ENCODE measurements at regions not wholly inside any gene's neighbourhood (a gene's known extent, or its start where the extent isn't known, plus 50 kb on each side); places are given as distances from the start of the nearest gene placed in this dataset.

DNA sequence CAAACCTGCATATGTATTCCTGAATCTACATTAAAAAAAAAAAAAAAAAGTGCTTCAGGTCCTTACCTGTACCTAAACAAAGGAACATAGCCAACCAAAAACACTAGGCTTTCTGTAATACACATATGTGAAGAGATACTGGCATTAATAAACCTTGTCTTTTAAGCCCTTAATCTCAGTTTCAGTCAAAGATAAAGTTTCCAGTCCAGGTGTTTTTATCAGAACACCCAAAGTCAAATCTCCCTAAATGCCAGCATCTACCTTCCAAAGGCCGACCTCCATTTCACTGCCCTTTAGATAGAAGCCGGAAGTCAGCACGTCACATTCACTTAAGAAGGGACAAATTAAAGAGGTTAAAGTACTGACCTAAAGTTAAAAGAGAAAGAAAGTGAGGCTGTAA is 79.8 kb upstream of the NEBL start:
- no peak for DNase-seq
- Mint-ChIP-seq H3K27ac (ENCODE audit: unreplicated experiment) (no peak overlapping the region), H3K9me3 (ENCODE audit: low read depth, unreplicated experiment) (no peaks in the 10 kb centered on the region), H3K36me3 (ENCODE audit: insufficient read depth, unreplicated experiment) (no peaks in the 10 kb centered on the region), H3K4me3 (ENCODE audit: low read depth, unreplicated experiment) (no peak overlapping the region), H3K27me3 (ENCODE audit: unreplicated experiment) (no peaks in the 10 kb centered on the region), H3K4me1 (ENCODE audit: low read depth, unreplicated experiment) (no peaks in the 10 kb centered on the region)
- intact Hi-C loops (cut with micrococcal nuclease; ENCODE audit: unreplicated experiment) = no loop called here
- no TSS peak for BruUV-seq (replicated peaks)
- CTCF ChIA-PET = interaction anchor here (0.5 kb wide), 1 partner anchor 159 kb away, joined by 3 read pairs; no protein-coding TSS in a partner anchor
- no peak for TF ChIP-seq CTCF (IDR thresholded peaks at IDR 0.05; ENCODE audit: unreplicated experiment)

DNA sequence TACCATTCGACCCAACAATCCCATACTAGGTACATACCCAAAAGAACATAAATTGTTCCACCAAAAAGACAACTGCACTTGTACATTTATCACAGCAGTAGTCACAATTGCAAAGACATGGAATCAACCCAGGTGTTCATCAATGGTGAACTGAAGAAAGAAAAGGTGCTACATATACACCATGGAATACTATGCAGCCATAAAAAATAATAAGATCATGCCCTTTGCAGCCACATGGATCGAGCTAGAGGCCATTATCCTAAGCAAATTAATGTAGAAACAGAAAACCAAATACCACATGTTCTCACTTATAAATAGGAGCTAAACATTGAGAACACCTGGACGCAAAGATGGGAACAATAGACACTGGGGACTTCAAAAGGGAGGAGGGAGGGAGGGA is 79.3 kb upstream of the NEBL start:
- CTCF ChIA-PET = interaction anchor here (0.7 kb wide), 1 partner anchor 51 kb away, joined by 7 read pairs; no protein-coding TSS in a partner anchor
- no TSS peak for BruUV-seq (replicated peaks)
- Mint-ChIP-seq H3K27ac (ENCODE audit: unreplicated experiment) (no peak overlapping the region), H3K36me3 (ENCODE audit: insufficient read depth, unreplicated experiment) (no peaks in the 10 kb centered on the region), H3K9me3 (ENCODE audit: low read depth, unreplicated experiment) (no peaks in the 10 kb centered on the region), H3K4me3 (ENCODE audit: low read depth, unreplicated experiment) (no peak overlapping the region), H3K27me3 (ENCODE audit: unreplicated experiment) (no peaks in the 10 kb centered on the region), H3K4me1 (ENCODE audit: low read depth, unreplicated experiment) (no peaks in the 10 kb centered on the region)
- no peak for TF ChIP-seq CTCF (IDR thresholded peaks at IDR 0.05; ENCODE audit: unreplicated experiment)
- intact Hi-C loops (cut with micrococcal nuclease; ENCODE audit: unreplicated experiment) = no loop called here
- no peak for DNase-seq

- intact Hi-C loops (cut with micrococcal nuclease; ENCODE audit: unreplicated experiment) = no loop called here
- H3K27me3 Mint-ChIP-seq (ENCODE audit: unreplicated experiment) = no peaks in the 10 kb centered on the region
- no peak overlapping the region for H3K27ac Mint-ChIP-seq (ENCODE audit: unreplicated experiment)
- no peak for DNase-seq
- no peaks in the 10 kb centered on the region for H3K36me3 Mint-ChIP-seq (ENCODE audit: insufficient read depth, unreplicated experiment)
- no peaks in the 10 kb centered on the region for H3K4me1 Mint-ChIP-seq (ENCODE audit: low read depth, unreplicated experiment)
- no peak for TF ChIP-seq CTCF (IDR thresholded peaks at IDR 0.05; ENCODE audit: unreplicated experiment)
- no peak overlapping the region for H3K4me3 Mint-ChIP-seq (ENCODE audit: low read depth, unreplicated experiment)
- no peaks in the 10 kb centered on the region for H3K9me3 Mint-ChIP-seq (ENCODE audit: low read depth, unreplicated experiment)
- BruUV-seq (replicated peaks) = no TSS peak
- CTCF ChIA-PET = no interaction called here
Observed at GRCh38 chr10:20975236-20975635, 78.1 kb upstream of the NEBL start.

GRCh38 chr10:20972925-20973324 is 75.8 kb upstream of the NEBL start:
- Mint-ChIP-seq H3K4me1 (ENCODE audit: low read depth, unreplicated experiment) (no peaks in the 10 kb centered on the region), H3K4me3 (ENCODE audit: low read depth, unreplicated experiment) (no peak overlapping the region), H3K36me3 (ENCODE audit: insufficient read depth, unreplicated experiment) (no peaks in the 10 kb centered on the region), H3K27me3 (ENCODE audit: unreplicated experiment) (no peaks in the 10 kb centered on the region), H3K27ac (ENCODE audit: unreplicated experiment) (no peak overlapping the region), H3K9me3 (ENCODE audit: low read depth, unreplicated experiment) (no peaks in the 10 kb centered on the region)
- CTCF ChIA-PET = no interaction called here
- TF ChIP-seq CTCF (IDR thresholded peaks at IDR 0.05; ENCODE audit: unreplicated experiment) = no peak
- intact Hi-C loops (cut with micrococcal nuclease; ENCODE audit: unreplicated experiment) = no loop called here
- no peak for DNase-seq
- no TSS peak for BruUV-seq (replicated peaks)
